HL-60 (cell line): ENCODE measurements at regions not wholly inside any gene's neighbourhood (a gene's known extent, or its start where the extent isn't known, plus 50 kb on each side); places are given as distances from the start of the nearest gene placed in this dataset.

Experiments
- POLR2AphosphoS5 ChIP-seq: IDR thresholded peaks from 2 replicates; pipeline ENCODE4 v1.6.1; 2012; ENCODE audit warnings: low read depth
- TF ChIP-seq, protein P1 (sequence below): IDR thresholded peaks from one replicate; pipeline ENCODE4 v1.5.1; 2011; ENCODE audit warnings: low read length, control low read depth, inconsistent platforms; ENCODE audit not compliant: insufficient read depth
- TF ChIP-seq, protein P2 (sequence below): IDR thresholded peaks from 2 replicates; pipeline ENCODE4 v1.6.1; 2012; ENCODE audit warnings: low read depth; ENCODE audit not compliant: insufficient replicate concordance

DNA sequence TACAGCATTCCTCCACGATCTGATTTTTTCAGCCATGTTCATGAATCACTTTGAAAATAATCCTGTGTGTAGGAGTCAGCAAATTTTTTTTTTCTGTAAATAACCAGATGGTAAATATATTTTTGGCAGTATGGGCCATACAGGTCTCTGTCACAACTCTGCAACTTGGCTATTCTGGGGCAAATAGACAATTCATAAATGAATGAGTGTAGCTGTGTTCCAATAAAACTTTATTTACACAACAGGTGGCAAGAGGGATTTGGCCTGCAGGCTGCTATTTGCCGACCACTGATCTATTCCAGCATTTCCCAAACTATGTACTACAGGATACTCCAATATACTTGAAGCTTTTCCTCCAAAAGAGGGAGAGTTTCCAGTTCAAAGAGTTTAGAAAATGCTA, 78.7 kb upstream of the SVIL start:
- TF ChIP-seq POLR2AphosphoS5: no peak
- TF ChIP-seq, protein P1, sequence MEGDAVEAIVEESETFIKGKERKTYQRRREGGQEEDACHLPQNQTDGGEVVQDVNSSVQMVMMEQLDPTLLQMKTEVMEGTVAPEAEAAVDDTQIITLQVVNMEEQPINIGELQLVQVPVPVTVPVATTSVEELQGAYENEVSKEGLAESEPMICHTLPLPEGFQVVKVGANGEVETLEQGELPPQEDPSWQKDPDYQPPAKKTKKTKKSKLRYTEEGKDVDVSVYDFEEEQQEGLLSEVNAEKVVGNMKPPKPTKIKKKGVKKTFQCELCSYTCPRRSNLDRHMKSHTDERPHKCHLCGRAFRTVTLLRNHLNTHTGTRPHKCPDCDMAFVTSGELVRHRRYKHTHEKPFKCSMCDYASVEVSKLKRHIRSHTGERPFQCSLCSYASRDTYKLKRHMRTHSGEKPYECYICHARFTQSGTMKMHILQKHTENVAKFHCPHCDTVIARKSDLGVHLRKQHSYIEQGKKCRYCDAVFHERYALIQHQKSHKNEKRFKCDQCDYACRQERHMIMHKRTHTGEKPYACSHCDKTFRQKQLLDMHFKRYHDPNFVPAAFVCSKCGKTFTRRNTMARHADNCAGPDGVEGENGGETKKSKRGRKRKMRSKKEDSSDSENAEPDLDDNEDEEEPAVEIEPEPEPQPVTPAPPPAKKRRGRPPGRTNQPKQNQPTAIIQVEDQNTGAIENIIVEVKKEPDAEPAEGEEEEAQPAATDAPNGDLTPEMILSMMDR: no peak
- TF ChIP-seq, protein P2, sequence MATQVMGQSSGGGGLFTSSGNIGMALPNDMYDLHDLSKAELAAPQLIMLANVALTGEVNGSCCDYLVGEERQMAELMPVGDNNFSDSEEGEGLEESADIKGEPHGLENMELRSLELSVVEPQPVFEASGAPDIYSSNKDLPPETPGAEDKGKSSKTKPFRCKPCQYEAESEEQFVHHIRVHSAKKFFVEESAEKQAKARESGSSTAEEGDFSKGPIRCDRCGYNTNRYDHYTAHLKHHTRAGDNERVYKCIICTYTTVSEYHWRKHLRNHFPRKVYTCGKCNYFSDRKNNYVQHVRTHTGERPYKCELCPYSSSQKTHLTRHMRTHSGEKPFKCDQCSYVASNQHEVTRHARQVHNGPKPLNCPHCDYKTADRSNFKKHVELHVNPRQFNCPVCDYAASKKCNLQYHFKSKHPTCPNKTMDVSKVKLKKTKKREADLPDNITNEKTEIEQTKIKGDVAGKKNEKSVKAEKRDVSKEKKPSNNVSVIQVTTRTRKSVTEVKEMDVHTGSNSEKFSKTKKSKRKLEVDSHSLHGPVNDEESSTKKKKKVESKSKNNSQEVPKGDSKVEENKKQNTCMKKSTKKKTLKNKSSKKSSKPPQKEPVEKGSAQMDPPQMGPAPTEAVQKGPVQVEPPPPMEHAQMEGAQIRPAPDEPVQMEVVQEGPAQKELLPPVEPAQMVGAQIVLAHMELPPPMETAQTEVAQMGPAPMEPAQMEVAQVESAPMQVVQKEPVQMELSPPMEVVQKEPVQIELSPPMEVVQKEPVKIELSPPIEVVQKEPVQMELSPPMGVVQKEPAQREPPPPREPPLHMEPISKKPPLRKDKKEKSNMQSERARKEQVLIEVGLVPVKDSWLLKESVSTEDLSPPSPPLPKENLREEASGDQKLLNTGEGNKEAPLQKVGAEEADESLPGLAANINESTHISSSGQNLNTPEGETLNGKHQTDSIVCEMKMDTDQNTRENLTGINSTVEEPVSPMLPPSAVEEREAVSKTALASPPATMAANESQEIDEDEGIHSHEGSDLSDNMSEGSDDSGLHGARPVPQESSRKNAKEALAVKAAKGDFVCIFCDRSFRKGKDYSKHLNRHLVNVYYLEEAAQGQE: no peak
